ENCODE measurements at regions not wholly inside any gene's neighbourhood (a gene's known extent, or its start where the extent isn't known, plus 50 kb on each side); places are given as distances from the start of the nearest gene placed in this dataset.

- no peak overlapping the region for H4K5ac ChIP-seq (ENCODE audit: insufficient read length, low read depth, low read length)
- no peak overlapping the region for H2AK5ac ChIP-seq (ENCODE audit: insufficient read length, low read length)
- no peak overlapping the region for H3K4ac ChIP-seq (ENCODE audit: low read depth, low read length)
- no peaks in the 10 kb centered on the region for H3K79me1 ChIP-seq (ENCODE audit: insufficient read depth, low read depth, low read length, poor library complexity, severe bottlenecking)
- Mint-ChIP-seq H3K27me3 (ENCODE audit: low read depth) (no peaks in the 10 kb centered on the region), H3K27ac (no peak overlapping the region; a peak in 1 of 7 replicates), H3K36me3 (ENCODE audit: insufficient read depth in 1 of 3, low read depth in 3 of 3) (no peaks in the 10 kb centered on the region; a peak in 1 of 7 replicates), H3K4me1 (peaks cover 9 to 16% of the 10 kb centered on the region in 2 experiments), H3K9me3 (no peaks in the 10 kb centered on the region; a peak in 1 of 5 replicates), H3K4me3 (no peak overlapping the region)
- H3K79me2 ChIP-seq (ENCODE audit: insufficient read depth, low read length), result no peaks in the 10 kb centered on the region
- H2BK120ac ChIP-seq (ENCODE audit: low read depth, low read length, poor library complexity, severe bottlenecking), result no peak overlapping the region
- no peaks in the 10 kb centered on the region for H3K9me3 ChIP-seq (ENCODE audit: control insufficient read depth, low read depth, low read length)
- no peak overlapping the region for H3K23ac ChIP-seq (ENCODE audit: insufficient read length, low read depth, low read length)
- H2BK12ac ChIP-seq (ENCODE audit: insufficient read length, low read depth, low read length), result no peak overlapping the region
- H4K20me1 ChIP-seq (ENCODE audit: control insufficient read depth, insufficient read depth, insufficient read length), result no peaks in the 10 kb centered on the region
- no peak overlapping the region for H3K56ac ChIP-seq (ENCODE audit: insufficient read length, low read depth, low read length)
- no peak for DNase-seq
- H4K8ac ChIP-seq (replicated peaks; ENCODE audit: insufficient read length, low read depth, low read length), result no peak overlapping the region
- TF ChIP-seq, protein P1, sequence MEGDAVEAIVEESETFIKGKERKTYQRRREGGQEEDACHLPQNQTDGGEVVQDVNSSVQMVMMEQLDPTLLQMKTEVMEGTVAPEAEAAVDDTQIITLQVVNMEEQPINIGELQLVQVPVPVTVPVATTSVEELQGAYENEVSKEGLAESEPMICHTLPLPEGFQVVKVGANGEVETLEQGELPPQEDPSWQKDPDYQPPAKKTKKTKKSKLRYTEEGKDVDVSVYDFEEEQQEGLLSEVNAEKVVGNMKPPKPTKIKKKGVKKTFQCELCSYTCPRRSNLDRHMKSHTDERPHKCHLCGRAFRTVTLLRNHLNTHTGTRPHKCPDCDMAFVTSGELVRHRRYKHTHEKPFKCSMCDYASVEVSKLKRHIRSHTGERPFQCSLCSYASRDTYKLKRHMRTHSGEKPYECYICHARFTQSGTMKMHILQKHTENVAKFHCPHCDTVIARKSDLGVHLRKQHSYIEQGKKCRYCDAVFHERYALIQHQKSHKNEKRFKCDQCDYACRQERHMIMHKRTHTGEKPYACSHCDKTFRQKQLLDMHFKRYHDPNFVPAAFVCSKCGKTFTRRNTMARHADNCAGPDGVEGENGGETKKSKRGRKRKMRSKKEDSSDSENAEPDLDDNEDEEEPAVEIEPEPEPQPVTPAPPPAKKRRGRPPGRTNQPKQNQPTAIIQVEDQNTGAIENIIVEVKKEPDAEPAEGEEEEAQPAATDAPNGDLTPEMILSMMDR (conservative IDR thresholded peaks at IDR 0.05), result no peak
- no peak overlapping the region for H3K14ac ChIP-seq (ENCODE audit: insufficient read depth, low read length)
- no peak overlapping the region for H3K4me2 ChIP-seq (ENCODE audit: insufficient read depth, insufficient read length, low read length)
- H3K18ac ChIP-seq (ENCODE audit: insufficient read length, low read depth, low read length), result no peak overlapping the region
- H2AFZ ChIP-seq (ENCODE audit: low read length), result no peak overlapping the region
- no peaks in the 10 kb centered on the region for H3K27me3 ChIP-seq (ENCODE audit: insufficient read depth, low read length)
- WGBS (ENCODE audit: extremely low coverage, insufficient read length, low lambda C conversion rate), result no CpG with 5 or more reads among the region's 4 CpGs
- no peak overlapping the region for H2BK5ac ChIP-seq (ENCODE audit: insufficient read length, low read length)
- no peak overlapping the region for H3T11ph ChIP-seq (ENCODE audit: low read length)
- no peak overlapping the region for H3K27ac ChIP-seq (ENCODE audit: insufficient read length, low read depth, low read length)
- H3K9ac ChIP-seq (ENCODE audit: extremely low read depth, insufficient read length, low read length), result no peak overlapping the region
- H3K4me1 ChIP-seq (ENCODE audit: insufficient read depth, low read length), result no peaks in the 10 kb centered on the region
- H2BK20ac ChIP-seq (ENCODE audit: low read depth, low read length, poor library complexity, severe bottlenecking), result no peak overlapping the region
- no peak overlapping the region for H4K91ac ChIP-seq (ENCODE audit: insufficient read length, low read depth, low read length)
- no peaks in the 10 kb centered on the region for H3K23me2 ChIP-seq (ENCODE audit: insufficient read length, low read depth, low read length, poor library complexity, severe bottlenecking)
- H2BK15ac ChIP-seq (ENCODE audit: low read depth, low read length), result no peak overlapping the region
Measured at GRCh38 chr2:37739153-37739552, 67.7 kb upstream of the CDC42EP3 start.
